ENCODE measurements at regions not wholly inside any gene's neighbourhood (a gene's known extent, or its start where the extent isn't known, plus 50 kb on each side); places are given as distances from the start of the nearest gene placed in this dataset.

DNA sequence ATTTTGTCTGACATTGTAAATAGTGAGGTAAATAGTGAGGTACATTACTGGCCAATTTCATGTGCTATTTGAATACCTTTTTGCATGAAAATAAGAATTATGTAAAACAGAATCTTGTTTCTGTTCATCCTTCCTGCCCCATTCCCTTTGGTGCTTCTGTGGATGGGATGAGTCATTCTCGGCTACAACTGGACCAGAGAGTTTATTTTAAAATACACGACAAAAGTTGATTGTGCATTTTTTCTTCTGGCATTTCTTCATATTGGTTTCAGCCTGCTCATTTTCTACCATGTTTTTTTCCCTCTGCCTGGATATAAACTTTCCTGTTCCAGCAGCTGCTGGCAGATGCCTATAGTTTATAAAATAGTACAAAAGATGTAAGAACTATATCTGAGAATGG is 107.5 kb downstream of the CYSLTR2 start:
- TF ChIP-seq, protein P1, sequence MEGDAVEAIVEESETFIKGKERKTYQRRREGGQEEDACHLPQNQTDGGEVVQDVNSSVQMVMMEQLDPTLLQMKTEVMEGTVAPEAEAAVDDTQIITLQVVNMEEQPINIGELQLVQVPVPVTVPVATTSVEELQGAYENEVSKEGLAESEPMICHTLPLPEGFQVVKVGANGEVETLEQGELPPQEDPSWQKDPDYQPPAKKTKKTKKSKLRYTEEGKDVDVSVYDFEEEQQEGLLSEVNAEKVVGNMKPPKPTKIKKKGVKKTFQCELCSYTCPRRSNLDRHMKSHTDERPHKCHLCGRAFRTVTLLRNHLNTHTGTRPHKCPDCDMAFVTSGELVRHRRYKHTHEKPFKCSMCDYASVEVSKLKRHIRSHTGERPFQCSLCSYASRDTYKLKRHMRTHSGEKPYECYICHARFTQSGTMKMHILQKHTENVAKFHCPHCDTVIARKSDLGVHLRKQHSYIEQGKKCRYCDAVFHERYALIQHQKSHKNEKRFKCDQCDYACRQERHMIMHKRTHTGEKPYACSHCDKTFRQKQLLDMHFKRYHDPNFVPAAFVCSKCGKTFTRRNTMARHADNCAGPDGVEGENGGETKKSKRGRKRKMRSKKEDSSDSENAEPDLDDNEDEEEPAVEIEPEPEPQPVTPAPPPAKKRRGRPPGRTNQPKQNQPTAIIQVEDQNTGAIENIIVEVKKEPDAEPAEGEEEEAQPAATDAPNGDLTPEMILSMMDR (IDR thresholded peaks at IDR 0.05; ENCODE audit: control extremely low read depth, extremely low read depth) = no peak
- DNase-seq (no peak), ATAC-seq (ENCODE audit: insufficient read depth, low FRiP score) (no peak)
- H3K9me3 ChIP-seq (ENCODE audit: control insufficient read depth in 4 of 4, insufficient read depth in 3 of 4, low read length in 3 of 4) = peaks cover 0 to 8% (median 0%) of the 10 kb centered on the region in 4 donors
- H3K36me3 ChIP-seq (ENCODE audit: control insufficient read depth in 4 of 4, insufficient read depth in 4 of 4, low read length in 4 of 4) = no peaks in the 10 kb centered on the region
- H3K9ac ChIP-seq (ENCODE audit: insufficient read depth in 1 of 2, low read length in 2 of 2) = no peak overlapping the region
- 80 to 90% methylated on average over 2 of the region's 2 CpGs for WGBS, 2 donors
- H3K4me1 ChIP-seq (ENCODE audit: control insufficient read depth in 5 of 5, insufficient read depth in 5 of 5, low read length in 5 of 5) = no peaks in the 10 kb centered on the region
- no peaks in the 10 kb centered on the region for H3K27me3 ChIP-seq (ENCODE audit: control insufficient read depth in 3 of 3, insufficient read depth in 3 of 3, low read length in 2 of 3)
- no peak overlapping the region for H3K4me3 ChIP-seq
- no peak overlapping the region for H3K27ac ChIP-seq (ENCODE audit: low read depth in 1 of 2, low read length in 1 of 2)

GRCh38 chr13:48769107-48769704 is 115.5 kb downstream of the CYSLTR2 start:
- H3K4me3 ChIP-seq = no peak overlapping the region
- no peaks in the 10 kb centered on the region for H3K36me3 ChIP-seq (ENCODE audit: control insufficient read depth in 4 of 4, insufficient read depth in 4 of 4, low read length in 4 of 4)
- peaks cover 0 to 8% (median 1%) of the 10 kb centered on the region in 4 donors for H3K9me3 ChIP-seq (ENCODE audit: control insufficient read depth in 4 of 4, insufficient read depth in 3 of 4, low read length in 3 of 4)
- no peak overlapping the region for H3K9ac ChIP-seq (ENCODE audit: insufficient read depth in 1 of 2, low read length in 2 of 2)
- TF ChIP-seq, protein P1 (IDR thresholded peaks at IDR 0.05; ENCODE audit: control extremely low read depth, extremely low read depth) = peak; percentile 100
- H3K27ac ChIP-seq (ENCODE audit: low read depth in 1 of 2, low read length in 1 of 2) = no peak overlapping the region
- peak; percentile 84 to 91 (median 89) for DNase-seq
- WGBS, 2 donors = 40 to 42% methylated on average over 4 of the region's 4 CpGs
- no peaks in the 10 kb centered on the region for H3K4me1 ChIP-seq (ENCODE audit: control insufficient read depth in 5 of 5, insufficient read depth in 5 of 5, low read length in 5 of 5)
- H3K27me3 ChIP-seq (ENCODE audit: control insufficient read depth in 3 of 3, insufficient read depth in 3 of 3, low read length in 2 of 3) = no peaks in the 10 kb centered on the region
- ATAC-seq (ENCODE audit: insufficient read depth, low FRiP score) = peak; percentile 99

DNA sequence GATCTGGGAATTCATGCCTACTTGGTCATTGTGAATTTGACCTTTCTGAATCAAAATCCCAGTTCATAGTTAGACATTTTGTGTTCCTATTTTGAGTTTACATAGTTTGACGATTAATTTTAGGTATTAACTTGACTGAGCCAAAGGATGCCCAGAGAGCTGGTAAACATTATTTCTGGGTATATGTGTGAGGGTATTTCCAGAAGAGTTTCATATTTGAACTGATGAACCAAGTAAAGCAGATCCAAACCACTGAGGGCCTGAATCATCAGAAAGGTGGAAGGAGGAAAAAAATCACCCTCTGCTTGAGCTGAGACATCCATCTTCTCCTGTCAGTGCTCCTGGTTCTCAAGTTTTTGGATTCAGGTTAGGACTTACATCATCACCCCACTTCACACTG is 116.6 kb downstream of the CYSLTR2 start:
- no peaks in the 10 kb centered on the region for H3K27me3 ChIP-seq (ENCODE audit: control insufficient read depth in 3 of 3, insufficient read depth in 3 of 3, low read length in 2 of 3)
- peaks cover 0 to 3% (median 1%) of the 10 kb centered on the region in 4 donors for H3K9me3 ChIP-seq (ENCODE audit: control insufficient read depth in 4 of 4, insufficient read depth in 3 of 4, low read length in 3 of 4)
- no peak for ATAC-seq (ENCODE audit: insufficient read depth, low FRiP score)
- H3K4me3 ChIP-seq = no peak overlapping the region
- H3K27ac ChIP-seq (ENCODE audit: low read depth in 1 of 2, low read length in 1 of 2) = no peak overlapping the region
- TF ChIP-seq, protein P1 (IDR thresholded peaks at IDR 0.05; ENCODE audit: control extremely low read depth, extremely low read depth) = no peak
- H3K4me1 ChIP-seq (ENCODE audit: control insufficient read depth in 5 of 5, insufficient read depth in 5 of 5, low read length in 5 of 5) = no peaks in the 10 kb centered on the region
- H3K36me3 ChIP-seq (ENCODE audit: control insufficient read depth in 4 of 4, insufficient read depth in 4 of 4, low read length in 4 of 4) = no peaks in the 10 kb centered on the region
- 90 to 98% methylated on average over 1 of the region's 1 CpG for WGBS, 2 donors
- H3K9ac ChIP-seq (ENCODE audit: insufficient read depth in 1 of 2, low read length in 2 of 2) = no peak overlapping the region
- no peak for DNase-seq

GRCh38 chr13:48772908-48773307 is 119.2 kb downstream of the CYSLTR2 start:
- Histone ChIP-seq H3K4me1 (ENCODE audit: control insufficient read depth in 5 of 5, insufficient read depth in 5 of 5, low read length in 5 of 5) (no peaks in the 10 kb centered on the region), H3K9me3 (ENCODE audit: control insufficient read depth in 4 of 4, insufficient read depth in 3 of 4, low read length in 3 of 4) (peaks cover 0 to 3% (median 0%) of the 10 kb centered on the region in 4 donors), H3K27ac (ENCODE audit: low read depth in 1 of 2, low read length in 1 of 2) (no peak overlapping the region), H3K9ac (ENCODE audit: insufficient read depth in 1 of 2, low read length in 2 of 2) (no peak overlapping the region), H3K36me3 (ENCODE audit: control insufficient read depth in 4 of 4, insufficient read depth in 4 of 4, low read length in 4 of 4) (no peaks in the 10 kb centered on the region), H3K4me3 (no peak overlapping the region), H3K27me3 (ENCODE audit: control insufficient read depth in 3 of 3, insufficient read depth in 3 of 3, low read length in 2 of 3) (no peaks in the 10 kb centered on the region)
- TF ChIP-seq, protein P1 (IDR thresholded peaks at IDR 0.05; ENCODE audit: control extremely low read depth, extremely low read depth) = no peak
- DNase-seq (no peak), ATAC-seq (ENCODE audit: insufficient read depth, low FRiP score) (no peak)
- WGBS, 2 donors = 61 to 78% methylated on average over 1 of the region's 1 CpG

All from lung (tissue), 11 donors.